ENCODE measurements at regions not wholly inside any gene's neighbourhood (a gene's known extent, or its start where the extent isn't known, plus 50 kb on each side); places are given as distances from the start of the nearest gene placed in this dataset.

GRCh38 chr21:28423521-28424190 is 569.0 kb downstream of the LTN1 start:
- TF ChIP-seq EZH2phosphoT487 (IDR thresholded peaks at IDR 0.05; ENCODE audit: borderline replicate concordance, low read length): no peak
- TF ChIP-seq, protein P1, sequence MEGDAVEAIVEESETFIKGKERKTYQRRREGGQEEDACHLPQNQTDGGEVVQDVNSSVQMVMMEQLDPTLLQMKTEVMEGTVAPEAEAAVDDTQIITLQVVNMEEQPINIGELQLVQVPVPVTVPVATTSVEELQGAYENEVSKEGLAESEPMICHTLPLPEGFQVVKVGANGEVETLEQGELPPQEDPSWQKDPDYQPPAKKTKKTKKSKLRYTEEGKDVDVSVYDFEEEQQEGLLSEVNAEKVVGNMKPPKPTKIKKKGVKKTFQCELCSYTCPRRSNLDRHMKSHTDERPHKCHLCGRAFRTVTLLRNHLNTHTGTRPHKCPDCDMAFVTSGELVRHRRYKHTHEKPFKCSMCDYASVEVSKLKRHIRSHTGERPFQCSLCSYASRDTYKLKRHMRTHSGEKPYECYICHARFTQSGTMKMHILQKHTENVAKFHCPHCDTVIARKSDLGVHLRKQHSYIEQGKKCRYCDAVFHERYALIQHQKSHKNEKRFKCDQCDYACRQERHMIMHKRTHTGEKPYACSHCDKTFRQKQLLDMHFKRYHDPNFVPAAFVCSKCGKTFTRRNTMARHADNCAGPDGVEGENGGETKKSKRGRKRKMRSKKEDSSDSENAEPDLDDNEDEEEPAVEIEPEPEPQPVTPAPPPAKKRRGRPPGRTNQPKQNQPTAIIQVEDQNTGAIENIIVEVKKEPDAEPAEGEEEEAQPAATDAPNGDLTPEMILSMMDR (IDR thresholded peaks at IDR 0.05; ENCODE audit: low read depth, low read length, poor library complexity, severe bottlenecking): no peak
